AG04449 (cell line): ENCODE measurements at regions not wholly inside any gene's neighbourhood (a gene's known extent, or its start where the extent isn't known, plus 50 kb on each side); places are given as distances from the start of the nearest gene placed in this dataset.

Experiments
- CTCF ChIA-PET: fragments of 350-600 bp; formaldehyde crosslinking; extraction: SDS; loops from one replicate; lab custom pipeline; 2021; ENCODE audit warnings: antibody characterized with exemption; lab: Yijun Ruan, JAX
- POLR2A ChIA-PET: fragments of 400-600, 350-600 bp; formaldehyde crosslinking; extraction: SDS; loops from one replicate; lab custom pipeline; 2020; ENCODE audit warnings: antibody characterized with exemption, inconsistent platforms; lab: Yijun Ruan, JAX
- DNase-seq: peaks from one replicate; pipeline ENCODE4 v3.0.0-alpha.2; 2010; ENCODE audit warnings: low read depth, low spot score
- H3K4me3 ChIP-seq: 2 replicates; pipeline ENCODE4 v1.5.1; 2011; ENCODE audit warnings: low read depth, mild to moderate bottlenecking, control low read depth, low read length
- CTCF ChIP-seq: IDR thresholded peaks from one replicate; pipeline ENCODE4 v1.5.1; 2011; ENCODE audit warnings: mild to moderate bottlenecking, moderate library complexity, low read length, control low read depth, inconsistent platforms; ENCODE audit not compliant: insufficient read depth; ENCODE audit errors: missing control alignments

GRCh38 chr6:80449726-80450125, 343.3 kb downstream of the BCKDHB start:
- DNase-seq, result no peak
- ChIA-PET POLR2A (no interaction called here), CTCF (interaction anchor here (0.7 to 0.9 kb wide), 2 partner anchors 9 to 293 kb away, joined by 3 read pairs; no protein-coding TSS in a partner anchor)
- no peak for TF ChIP-seq CTCF
- H3K4me3 ChIP-seq, result no peak overlapping the region

GRCh38 chr6:80446454-80447045, 340.1 kb downstream of the BCKDHB start:
- no peak for TF ChIP-seq CTCF
- no peak for DNase-seq
- POLR2A ChIA-PET, result no interaction called here
- H3K4me3 ChIP-seq, result no peak overlapping the region
- CTCF ChIA-PET, result interaction anchor here (0.6 kb wide), 1 partner anchor 243 kb away, joined by 3 read pairs; no protein-coding TSS in a partner anchor

DNA sequence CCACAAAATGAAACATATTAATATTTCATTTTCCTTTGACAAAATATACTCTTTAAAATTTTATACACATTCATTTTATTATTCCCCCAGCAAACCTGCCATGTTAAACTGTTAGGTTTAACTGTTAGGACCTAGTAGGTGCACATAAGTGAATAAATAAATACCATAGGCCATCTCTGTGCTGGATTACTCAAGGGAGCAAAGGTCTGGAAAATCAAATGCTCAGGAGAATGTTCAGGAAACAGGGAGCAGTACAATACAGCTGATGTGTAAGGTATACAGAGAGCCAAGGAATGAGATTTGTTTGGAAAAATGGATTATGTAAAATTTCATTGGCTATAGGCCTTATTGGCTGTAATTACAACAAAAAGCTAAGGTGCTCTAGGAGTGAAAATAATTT, 339.3 kb downstream of the BCKDHB start:
- CTCF ChIA-PET, result no interaction called here
- H3K4me3 ChIP-seq, result no peak overlapping the region
- POLR2A ChIA-PET, result no interaction called here
- DNase-seq, result no peak
- TF ChIP-seq CTCF, result no peak

DNA sequence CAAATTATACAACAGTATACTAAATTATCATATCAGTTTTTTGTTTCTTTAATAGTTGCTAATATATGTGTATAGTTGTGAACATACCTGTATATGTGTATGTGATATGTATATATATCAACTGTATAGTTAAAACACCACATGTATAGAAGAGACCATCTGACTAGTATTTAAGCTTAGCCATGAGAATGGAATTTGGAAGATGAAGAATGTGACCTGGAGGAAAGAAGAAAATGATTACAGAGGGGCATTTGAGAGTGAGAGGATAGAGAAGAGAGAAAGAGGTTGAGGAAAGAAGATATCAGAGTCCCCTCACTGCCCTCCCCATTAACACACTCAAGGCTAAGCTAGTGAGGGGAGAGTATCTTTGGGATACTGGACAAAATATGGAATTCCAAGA, 335.9 kb downstream of the BCKDHB start:
- no peak overlapping the region for H3K4me3 ChIP-seq
- no peak for DNase-seq
- TF ChIP-seq CTCF, result no peak
- CTCF ChIA-PET, result interaction anchor here (0.6 to 0.9 kb wide), 2 partner anchors 14 to 1563 kb away, joined by 3 read pairs; no protein-coding TSS in a partner anchor
- POLR2A ChIA-PET, result no interaction called here

GRCh38 chr6:80441131-80441530, 334.7 kb downstream of the BCKDHB start:
- TF ChIP-seq CTCF, result no peak
- ChIA-PET POLR2A (no interaction called here), CTCF (interaction anchor here (0.6 kb wide), 1 partner anchor 9 kb away, joined by 3 read pairs; no protein-coding TSS in a partner anchor)
- DNase-seq, result no peak
- no peak overlapping the region for H3K4me3 ChIP-seq

DNA sequence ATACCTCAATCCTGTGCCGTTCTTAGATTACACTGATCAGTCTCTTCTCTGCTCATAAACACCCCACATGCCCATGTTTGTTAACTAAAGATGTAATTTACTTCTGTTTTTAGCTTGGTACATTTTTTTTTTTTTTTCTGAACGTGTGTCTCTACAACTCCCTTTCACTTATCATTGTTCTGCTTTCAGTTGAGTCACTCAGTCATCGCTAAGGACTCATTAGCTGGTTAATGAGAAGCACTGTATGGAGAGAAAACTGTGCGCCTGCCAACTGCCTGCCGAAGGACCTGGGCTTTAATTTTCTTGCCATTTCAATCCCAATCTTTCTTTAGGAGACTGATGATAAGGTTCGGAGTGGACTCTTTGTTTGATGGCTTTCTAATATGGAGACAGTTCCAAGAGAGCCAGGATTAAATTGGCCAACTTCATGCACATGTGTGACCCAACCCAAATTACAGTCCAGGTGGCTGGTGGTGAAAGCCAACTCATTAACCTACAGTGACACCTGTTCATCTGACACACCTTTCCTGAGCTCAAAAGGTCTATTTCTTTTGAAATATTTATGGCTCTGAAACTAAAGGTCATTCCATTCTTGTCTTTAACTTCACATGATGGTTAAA, 334.1 kb downstream of the BCKDHB start:
- ChIA-PET CTCF (interaction anchor here (0.6 kb wide), 1 partner anchor 10 kb away, joined by 3 read pairs; no protein-coding TSS in a partner anchor), POLR2A (no interaction called here)
- no peak for DNase-seq
- no peak for TF ChIP-seq CTCF
- no peak overlapping the region for H3K4me3 ChIP-seq
